GM12873 (cell line): ENCODE measurements at regions not wholly inside any gene's neighbourhood (a gene's known extent, or its start where the extent isn't known, plus 50 kb on each side); places are given as distances from the start of the nearest gene placed in this dataset.

Experiments
- CTCF ChIP-seq: IDR thresholded peaks from 2 replicates; pipeline ENCODE4 v1.5.1; 2012; ENCODE audit warnings: low read depth, mild to moderate bottlenecking, moderate library complexity, low read length, control low read depth; ENCODE audit not compliant: insufficient read depth; ENCODE audit errors: missing control alignments

- TF ChIP-seq CTCF = no peak
Observed at GRCh38 chr18:33871363-33872025, 293.5 kb downstream of the ASXL3 start.

- no peak for TF ChIP-seq CTCF
Observed at GRCh38 chr18:33870059-33870458, 292.0 kb downstream of the ASXL3 start.

GRCh38 chr18:33866386-33866785 lies 288.4 kb downstream of the ASXL3 start:
- no peak for TF ChIP-seq CTCF

DNA sequence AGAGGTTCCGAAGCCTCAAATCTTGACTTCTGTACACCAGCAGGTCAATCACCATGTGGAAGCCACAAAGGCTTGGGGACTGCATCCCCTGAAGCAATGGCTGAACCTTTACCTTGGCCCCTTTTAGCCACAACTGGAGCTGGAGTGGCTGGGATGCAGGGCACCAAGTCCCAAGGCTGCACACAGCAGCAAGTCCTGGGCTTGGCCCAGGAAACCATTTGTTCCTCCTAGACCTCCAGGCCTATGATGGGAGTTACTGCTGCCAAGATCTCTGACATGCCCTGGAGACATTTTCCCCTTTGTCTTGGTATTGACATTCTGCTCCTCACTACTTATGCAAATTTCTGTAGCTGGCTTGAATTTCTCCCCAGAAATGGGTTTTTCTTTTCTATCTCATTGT lies 285.9 kb downstream of the ASXL3 start:
- no peak for TF ChIP-seq CTCF

DNA sequence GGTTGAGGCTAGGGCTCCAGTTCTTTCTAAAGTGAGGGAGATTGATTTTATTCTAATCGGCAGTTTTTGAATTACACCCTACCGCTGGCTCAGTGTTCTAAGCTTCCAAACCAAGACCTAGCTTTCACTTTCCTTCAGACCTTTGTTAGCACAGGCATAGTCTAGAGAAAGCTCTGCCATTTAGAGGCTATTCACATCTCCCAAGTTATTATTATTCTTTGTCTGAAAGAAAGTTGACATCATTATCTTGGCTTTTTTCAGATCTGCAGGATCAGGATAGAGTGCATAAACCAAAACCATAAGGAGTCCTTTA lies 276.8 kb downstream of the ASXL3 start:
- TF ChIP-seq CTCF = no peak

DNA sequence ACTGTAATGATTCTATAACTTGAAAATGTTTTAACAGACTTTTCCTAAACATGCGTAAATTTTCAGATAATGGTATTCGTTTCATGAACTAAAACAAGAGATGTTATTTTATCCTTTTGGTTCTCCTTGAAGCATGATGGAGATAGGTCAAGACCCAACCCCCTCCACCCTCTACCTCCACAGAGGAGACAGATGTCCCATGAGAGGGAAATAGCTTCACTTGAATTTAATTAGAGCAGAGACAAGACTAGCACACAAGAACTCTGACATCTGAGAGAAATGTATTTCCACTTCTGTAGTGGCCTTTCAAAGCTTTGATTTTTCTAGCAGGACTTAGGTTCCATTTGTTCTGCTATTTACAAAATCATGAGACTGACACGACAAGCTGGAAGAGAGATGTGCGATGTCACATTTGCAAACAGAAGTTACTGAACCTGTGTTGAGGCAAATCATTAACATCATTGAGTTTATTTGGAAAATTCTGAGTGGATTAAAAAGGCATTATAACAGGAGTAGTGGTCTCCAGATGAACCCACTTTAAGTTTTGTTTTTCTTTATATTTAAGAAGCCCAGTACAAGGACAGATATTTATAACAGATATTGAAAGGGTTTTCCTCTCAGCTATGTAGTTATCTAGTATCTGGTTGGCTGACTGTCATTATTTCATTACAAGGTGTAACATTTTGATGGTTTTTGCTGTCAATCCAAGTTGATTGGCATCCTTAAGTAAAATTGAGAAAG lies 276.2 kb downstream of the ASXL3 start:
- TF ChIP-seq CTCF = no peak

GRCh38 chr18:33853187-33853586 lies 275.2 kb downstream of the ASXL3 start:
- no peak for TF ChIP-seq CTCF
